Natural killer cell (primary cell): ENCODE measurements at regions not wholly inside any gene's neighbourhood (a gene's known extent, or its start where the extent isn't known, plus 50 kb on each side); places are given as distances from the start of the nearest gene placed in this dataset.

Experiments used
- ATAC-seq, 3 donors: fragments of 150-1000 bp in 2 of 3; fragments of 200-7000 bp in 1 of 3; cut with Tn5 transposase; 1 replicate in 1 of 3; 2 replicates in 2 of 3; pipeline ENCODE4 v1.10.0; 2021; ENCODE audit warnings: mild to moderate bottlenecking in 2 of 3, moderate library complexity in 2 of 3
- DNase-seq, 2 donors: peaks; one replicate each; pipeline versions ENCODE4 v3.0.0 to v3.0.0-alpha.2; 2013 to 2021; ENCODE audit warnings: mixed read lengths in 1 of 2
- H3K27ac ChIP-seq: one replicate; pipeline ENCODE4 v1.5.1; 2013; ENCODE audit warnings: mild to moderate bottlenecking, low read length
- H3K27me3 ChIP-seq: one replicate; pipeline ENCODE4 v1.6.1; 2013; ENCODE audit warnings: low read length; ENCODE audit not compliant: control insufficient read depth, insufficient read depth
- H3K36me3 ChIP-seq: one replicate; pipeline ENCODE4 v1.6.1; 2013; ENCODE audit warnings: low read length; ENCODE audit not compliant: control insufficient read depth, insufficient read depth
- H3K4me1 ChIP-seq: one replicate; pipeline ENCODE4 v1.6.1; 2013; ENCODE audit warnings: low read length; ENCODE audit not compliant: control insufficient read depth, insufficient read depth
- H3K4me3 ChIP-seq: one replicate; pipeline ENCODE4 v1.5.1; 2013; ENCODE audit warnings: low read length
- H3K9me3 ChIP-seq: one replicate; pipeline ENCODE4 v1.6.1; 2013; ENCODE audit warnings: low read length; ENCODE audit not compliant: control insufficient read depth, insufficient read depth
- H3K27ac Mint-ChIP-seq, 2 donors: one replicate each; pipeline ENCODE4 v1.8.0; 2022; ENCODE audit warnings: mild to moderate bottlenecking in 2 of 2, mixed read lengths in 2 of 2, moderate library complexity in 1 of 2
- H3K27me3 Mint-ChIP-seq, 2 donors: one replicate each; pipeline ENCODE4 v1.8.0; 2022; ENCODE audit warnings: low read depth in 2 of 2, mixed read lengths in 2 of 2
- H3K36me3 Mint-ChIP-seq: one replicate; pipeline ENCODE4 v1.8.0; 2022; ENCODE audit warnings: mixed read lengths
- H3K4me1 Mint-ChIP-seq, 2 donors: one replicate each; pipeline ENCODE4 v1.8.0; 2022; ENCODE audit warnings: mixed read lengths in 2 of 2
- H3K4me3 Mint-ChIP-seq: one replicate; pipeline ENCODE4 v1.8.0; 2022; ENCODE audit warnings: mild to moderate bottlenecking, moderate library complexity, mixed read lengths
- H3K9me3 Mint-ChIP-seq, 2 donors: one replicate each; pipeline ENCODE4 v1.8.0; 2022; ENCODE audit warnings: mixed read lengths in 2 of 2
- CTCF ChIP-seq: fragments of 200-600 bp; IDR thresholded peaks from one replicate; pipeline ENCODE4 v1.8.0; 2022; ENCODE audit warnings: antibody characterized with exemption
- WGBS: methylation state at CpG from one replicate; pipeline ENCODE4 v1.1.7; 2013; ENCODE audit warnings: missing lambda C conversion rate; ENCODE audit not compliant: insufficient coverage; 5-methylcytosine and 5-hydroxymethylcytosine counted together
- intact Hi-C: fragments of 100-400 bp; cut with micrococcal nuclease; formaldehyde crosslinking; loops from one replicate; pipeline ENCODE4 v1.14.2; 2022

- Mint-ChIP-seq H3K4me1 (no peaks in the 10 kb centered on the region), H3K27ac (no peak overlapping the region), H3K27me3 (peaks cover 2 to 13% of the 10 kb centered on the region in 2 donors), H3K4me3 (no peak overlapping the region), H3K36me3 (no peaks in the 10 kb centered on the region), H3K9me3 (peaks cover 0 to 3% of the 10 kb centered on the region in 2 donors)
- peaks cover 11% of the 10 kb centered on the region for H3K9me3 ChIP-seq
- no peak overlapping the region for H3K4me3 ChIP-seq
- 84% methylated on average over 1 of the region's 2 CpGs for WGBS
- H3K36me3 ChIP-seq, result no peaks in the 10 kb centered on the region
- H3K27me3 ChIP-seq, result no peaks in the 10 kb centered on the region
- no peak overlapping the region for H3K27ac ChIP-seq
- no peaks in the 10 kb centered on the region for H3K4me1 ChIP-seq
- TF ChIP-seq CTCF, result no peak
- intact Hi-C loops, result no loop called here
- DNase-seq, result no peak
- ATAC-seq, result no peak
Observed at GRCh38 chr1:4277598-4277997, 376.8 kb upstream of the AJAP1 start.

GRCh38 chr1:4284976-4285375, 369.4 kb upstream of the AJAP1 start:
- Histone ChIP-seq H3K4me3 (no peak overlapping the region), H3K36me3 (no peaks in the 10 kb centered on the region), H3K4me1 (no peaks in the 10 kb centered on the region), H3K27ac (no peak overlapping the region), H3K27me3 (no peaks in the 10 kb centered on the region), H3K9me3 (no peaks in the 10 kb centered on the region)
- Mint-ChIP-seq H3K27me3 (peaks cover 5 to 9% of the 10 kb centered on the region in 2 donors), H3K27ac (no peak overlapping the region), H3K36me3 (no peaks in the 10 kb centered on the region), H3K4me3 (no peak overlapping the region), H3K9me3 (peaks cover 2 to 3% of the 10 kb centered on the region in 2 donors), H3K4me1 (no peaks in the 10 kb centered on the region)
- 88% methylated on average over 1 of the region's 3 CpGs for WGBS
- intact Hi-C loops, result no loop called here
- no peak for ATAC-seq
- no peak for TF ChIP-seq CTCF
- DNase-seq, result no peak

- Mint-ChIP-seq H3K4me3 (no peak overlapping the region), H3K27ac (no peak overlapping the region), H3K36me3 (no peaks in the 10 kb centered on the region), H3K27me3 (peaks cover 6 to 23% of the 10 kb centered on the region in 2 donors), H3K9me3 (peaks cover 8 to 14% of the 10 kb centered on the region in 2 donors), H3K4me1 (no peaks in the 10 kb centered on the region)
- no peaks in the 10 kb centered on the region for H3K4me1 ChIP-seq
- intact Hi-C loops, result no loop called here
- H3K4me3 ChIP-seq, result no peak overlapping the region
- ATAC-seq, result no peak
- no peaks in the 10 kb centered on the region for H3K27me3 ChIP-seq
- no peaks in the 10 kb centered on the region for H3K9me3 ChIP-seq
- no peak for TF ChIP-seq CTCF
- WGBS, result 97% methylated on average over 8 of the region's 8 CpGs
- no peaks in the 10 kb centered on the region for H3K36me3 ChIP-seq
- no peak for DNase-seq
- H3K27ac ChIP-seq, result no peak overlapping the region
Observed at GRCh38 chr1:4292861-4293260, 361.5 kb upstream of the AJAP1 start.

- Mint-ChIP-seq H3K4me3 (no peak overlapping the region), H3K4me1 (no peaks in the 10 kb centered on the region), H3K27ac (no peak overlapping the region), H3K9me3 (peaks cover 10 to 12% of the 10 kb centered on the region in 2 donors), H3K36me3 (no peaks in the 10 kb centered on the region), H3K27me3 (peaks cover 4% of the 10 kb centered on the region in 2 donors)
- Histone ChIP-seq H3K4me1 (no peaks in the 10 kb centered on the region), H3K27ac (no peak overlapping the region), H3K9me3 (no peaks in the 10 kb centered on the region), H3K27me3 (no peaks in the 10 kb centered on the region), H3K4me3 (no peak overlapping the region), H3K36me3 (no peaks in the 10 kb centered on the region)
- intact Hi-C loops, result no loop called here
- 75% methylated on average over 12 of the region's 12 CpGs for WGBS
- TF ChIP-seq CTCF, result no peak
- DNase-seq (no peak), ATAC-seq (no peak)
Observed at GRCh38 chr1:4298361-4299083, 355.9 kb upstream of the AJAP1 start.
